Right lobe of liver (tissue), 4 donors: ENCODE measurements at regions not wholly inside any gene's neighbourhood (a gene's known extent, or its start where the extent isn't known, plus 50 kb on each side); places are given as distances from the start of the nearest gene placed in this dataset.

Experiments
- CTCF ChIP-seq, 4 donors: fragments of 200-600 bp in 3 of 4; fragments of 450-650 bp in 1 of 4; IDR thresholded peaks; one replicate each; pipeline versions ENCODE4 v1.5.1 to v1.8.0; 2016 to 2022; ENCODE audit warnings: antibody characterized with exemption in 4 of 4, mild to moderate bottlenecking in 2 of 4
- POLR2A ChIP-seq: fragments of 450-650 bp; IDR thresholded peaks from one replicate; pipeline ENCODE4 v1.6.1; 2017; ENCODE audit warnings: antibody characterized with exemption, mild to moderate bottlenecking
- donor health status: DM: no; HTN: no; CAD: no.
- donor health status: DM: no; HTN: no; CAD: no.
- donor health status: DM: no; HTN: yes; CAD: no.

GRCh38 chr6:74902846-74903245, 303.0 kb downstream of the COL12A1 start:
- no peak for TF ChIP-seq CTCF (IDR thresholded peaks at IDR 0.05)
- no peak for TF ChIP-seq POLR2A
